Neural cell (in vitro differentiated cells): ENCODE measurements at regions not wholly inside any gene's neighbourhood (a gene's known extent, or its start where the extent isn't known, plus 50 kb on each side); places are given as distances from the start of the nearest gene placed in this dataset.
"Not testable (repeated sequence)": the region's sequence is repeated elsewhere in the genome, so short reads cannot be mapped to it uniquely, and the experiment has no call there.

Source experiments
- EP300 ChIP-seq: fragments of 450-650 bp; conservative IDR thresholded peaks from 2 replicates; pipeline ENCODE4 v1.6.1; 2014; ENCODE audit warnings: antibody characterized with exemption, mild to moderate bottlenecking, moderate library complexity; ENCODE audit not compliant: poor library complexity, severe bottlenecking
- EZH2 ChIP-seq: fragments of 200-600, 300-800 bp; shearing (Covaris generic), sonication (generic); IDR thresholded peaks from 2 replicates; pipeline ENCODE4 v1.6.1; 2014; ENCODE audit warnings: antibody characterized with exemption, low read length, borderline replicate concordance, mild to moderate bottlenecking; ENCODE audit not compliant: insufficient read depth, poor library complexity, severe bottlenecking
- POLR2AphosphoS5 ChIP-seq: IDR thresholded peaks from 2 replicates; pipeline ENCODE4 v1.6.1; 2012
- RAD21 ChIP-seq: fragments of 450-650 bp; conservative IDR thresholded peaks from 2 replicates; pipeline ENCODE4 v1.6.1; 2014; ENCODE audit warnings: antibody characterized with exemption, mild to moderate bottlenecking, moderate library complexity
- TF ChIP-seq, protein P1 (sequence below): fragments of 450-650 bp; IDR thresholded peaks from 2 replicates; pipeline ENCODE4 v1.5.1; 2014; ENCODE audit warnings: antibody characterized with exemption, mild to moderate bottlenecking, moderate library complexity; ENCODE audit not compliant: poor library complexity, severe bottlenecking

DNA sequence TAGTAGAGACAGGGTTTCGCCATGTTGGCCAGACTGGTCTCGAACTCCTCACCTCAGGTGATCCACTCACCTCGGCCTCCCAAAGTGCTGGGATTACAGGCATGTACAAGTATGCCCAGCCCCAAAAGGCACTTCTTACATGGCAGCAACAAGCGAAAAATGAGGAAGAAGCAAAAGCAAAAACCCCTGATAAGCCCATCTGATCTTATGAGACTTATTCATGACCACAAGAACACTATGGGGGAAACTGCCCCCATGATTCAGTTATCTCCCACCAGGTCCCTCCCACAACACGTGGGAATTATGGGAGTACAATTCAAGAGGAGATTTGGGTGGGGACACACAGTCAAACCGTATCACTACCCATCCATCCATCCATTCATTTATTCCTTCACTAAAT, 163.0 kb upstream of the PDE7B start:
- TF ChIP-seq, protein P1, sequence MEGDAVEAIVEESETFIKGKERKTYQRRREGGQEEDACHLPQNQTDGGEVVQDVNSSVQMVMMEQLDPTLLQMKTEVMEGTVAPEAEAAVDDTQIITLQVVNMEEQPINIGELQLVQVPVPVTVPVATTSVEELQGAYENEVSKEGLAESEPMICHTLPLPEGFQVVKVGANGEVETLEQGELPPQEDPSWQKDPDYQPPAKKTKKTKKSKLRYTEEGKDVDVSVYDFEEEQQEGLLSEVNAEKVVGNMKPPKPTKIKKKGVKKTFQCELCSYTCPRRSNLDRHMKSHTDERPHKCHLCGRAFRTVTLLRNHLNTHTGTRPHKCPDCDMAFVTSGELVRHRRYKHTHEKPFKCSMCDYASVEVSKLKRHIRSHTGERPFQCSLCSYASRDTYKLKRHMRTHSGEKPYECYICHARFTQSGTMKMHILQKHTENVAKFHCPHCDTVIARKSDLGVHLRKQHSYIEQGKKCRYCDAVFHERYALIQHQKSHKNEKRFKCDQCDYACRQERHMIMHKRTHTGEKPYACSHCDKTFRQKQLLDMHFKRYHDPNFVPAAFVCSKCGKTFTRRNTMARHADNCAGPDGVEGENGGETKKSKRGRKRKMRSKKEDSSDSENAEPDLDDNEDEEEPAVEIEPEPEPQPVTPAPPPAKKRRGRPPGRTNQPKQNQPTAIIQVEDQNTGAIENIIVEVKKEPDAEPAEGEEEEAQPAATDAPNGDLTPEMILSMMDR, result not testable (repeated sequence)
- not testable (repeated sequence) for TF ChIP-seq EZH2, POLR2AphosphoS5, RAD21, EP300
